ENCODE measurements at regions not wholly inside any gene's neighbourhood (a gene's known extent, or its start where the extent isn't known, plus 50 kb on each side); places are given as distances from the start of the nearest gene placed in this dataset.

DNA sequence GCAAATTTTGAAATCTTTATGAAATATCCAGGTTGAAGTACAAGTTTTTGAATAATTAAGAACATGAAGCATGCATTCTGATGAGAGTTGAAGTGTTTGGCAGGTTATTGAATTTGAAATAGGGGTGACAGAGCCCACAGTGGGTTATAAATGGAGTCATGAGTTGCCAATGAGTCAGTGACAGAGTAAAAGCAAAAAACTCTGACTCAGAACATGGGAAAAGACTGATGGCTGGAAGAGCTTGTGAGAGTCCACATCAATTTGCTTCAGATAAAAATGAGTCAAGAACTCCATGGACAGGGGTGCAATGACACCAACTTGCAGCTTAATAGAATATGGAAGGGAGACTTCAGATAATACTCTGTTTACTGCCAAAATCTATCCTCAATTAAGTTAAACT, 105.3 kb downstream of the SLC6A15 start:
- DNase-seq (ENCODE audit: low read depth in 2 of 2) = no peak

DNA sequence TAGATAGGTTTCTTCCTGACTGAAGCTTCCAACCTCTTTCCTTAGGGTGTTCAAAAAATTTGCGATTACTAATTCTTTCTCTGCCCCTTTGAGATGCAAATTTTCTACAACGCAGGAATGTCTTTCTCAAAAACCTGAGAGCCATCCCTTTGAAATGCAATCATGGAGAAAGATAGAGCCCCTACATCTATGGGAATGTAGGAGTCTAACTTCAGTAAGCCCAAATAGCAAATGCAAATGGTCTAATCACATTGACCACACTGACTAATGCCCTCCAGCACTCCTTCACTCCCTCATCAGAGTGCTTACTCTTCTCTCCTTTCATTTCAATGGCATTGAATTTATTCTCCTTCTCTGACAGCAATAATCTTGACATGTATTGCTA, 107.1 kb downstream of the SLC6A15 start:
- no peak for DNase-seq (ENCODE audit: low read depth in 2 of 2)

DNA sequence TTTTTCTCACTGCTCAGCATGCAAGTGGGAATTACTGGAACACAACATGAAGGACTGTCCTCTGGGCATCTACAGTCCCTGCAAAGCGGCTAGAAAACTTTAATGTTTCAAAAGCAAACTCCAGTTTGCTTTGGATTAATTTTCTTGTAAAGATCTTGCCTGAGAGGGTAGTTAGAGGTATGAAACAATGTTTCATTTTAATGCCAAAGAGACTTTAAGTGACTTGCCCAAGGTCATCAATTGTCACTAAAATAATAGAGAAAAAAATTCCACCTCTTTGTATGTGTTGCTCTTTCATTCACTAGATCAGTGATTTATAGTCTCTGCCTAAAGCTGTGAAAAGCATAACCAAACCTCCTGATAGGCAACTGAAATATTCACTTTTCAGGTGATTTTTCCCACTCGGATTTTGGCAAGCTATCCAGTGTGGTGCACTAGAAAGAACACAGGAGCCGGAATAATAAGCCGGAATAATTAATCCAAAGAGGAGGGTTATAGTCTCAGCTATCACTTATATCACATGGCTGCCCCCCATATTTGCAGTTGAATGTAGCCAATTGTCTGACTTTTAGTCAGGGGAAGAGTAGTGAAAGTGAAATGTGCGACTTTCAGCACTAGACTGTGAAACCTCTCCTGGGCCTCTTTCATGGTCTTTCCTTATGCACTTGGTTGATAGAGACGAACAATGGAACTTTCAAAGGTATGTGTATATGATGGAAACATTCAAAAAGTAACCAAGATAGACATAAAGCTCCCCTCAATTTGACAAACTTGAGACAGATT, 107.7 kb downstream of the SLC6A15 start:
- no peak for DNase-seq (ENCODE audit: low read depth in 2 of 2)

DNA sequence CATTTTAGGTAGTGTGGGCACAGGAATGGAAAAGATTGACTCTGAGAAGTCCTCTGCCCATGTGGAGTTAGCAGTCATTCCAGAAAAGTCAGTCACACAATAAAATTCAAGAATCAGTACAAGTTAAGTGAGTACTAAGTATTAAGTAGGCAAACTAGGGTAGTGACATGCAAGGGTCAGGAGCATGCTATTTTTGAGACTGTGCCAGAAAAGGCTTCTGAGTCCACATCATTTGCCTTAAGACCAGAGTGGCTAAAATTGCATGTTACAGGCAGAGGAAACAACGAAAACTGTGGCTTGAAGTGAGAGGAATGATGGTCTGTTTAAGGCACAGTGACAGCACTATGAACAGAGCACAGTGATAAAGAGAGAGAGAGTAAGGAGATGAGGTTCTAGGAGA, 108.9 kb downstream of the SLC6A15 start:
- no peak for DNase-seq (ENCODE audit: low read depth in 2 of 2)

DNA sequence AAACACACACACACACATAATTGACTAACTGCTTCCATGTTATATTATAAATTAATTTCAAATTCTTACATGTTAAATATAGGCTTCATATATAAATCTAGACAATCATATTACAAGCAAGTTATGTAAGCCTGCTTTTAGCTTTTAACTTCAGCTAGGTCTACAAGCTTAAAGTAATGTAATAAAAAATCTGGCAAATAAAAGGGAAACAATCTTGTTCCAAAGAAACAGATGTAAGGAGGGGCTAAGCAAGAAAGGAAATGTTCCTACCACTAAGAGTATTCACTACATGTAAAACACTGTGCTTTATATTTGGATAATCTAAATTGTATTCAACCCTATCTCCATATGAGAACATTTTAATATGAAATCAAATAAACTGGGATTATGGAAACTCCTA, 110.4 kb downstream of the SLC6A15 start:
- no peak for DNase-seq (ENCODE audit: low read depth in 2 of 2)

DNA sequence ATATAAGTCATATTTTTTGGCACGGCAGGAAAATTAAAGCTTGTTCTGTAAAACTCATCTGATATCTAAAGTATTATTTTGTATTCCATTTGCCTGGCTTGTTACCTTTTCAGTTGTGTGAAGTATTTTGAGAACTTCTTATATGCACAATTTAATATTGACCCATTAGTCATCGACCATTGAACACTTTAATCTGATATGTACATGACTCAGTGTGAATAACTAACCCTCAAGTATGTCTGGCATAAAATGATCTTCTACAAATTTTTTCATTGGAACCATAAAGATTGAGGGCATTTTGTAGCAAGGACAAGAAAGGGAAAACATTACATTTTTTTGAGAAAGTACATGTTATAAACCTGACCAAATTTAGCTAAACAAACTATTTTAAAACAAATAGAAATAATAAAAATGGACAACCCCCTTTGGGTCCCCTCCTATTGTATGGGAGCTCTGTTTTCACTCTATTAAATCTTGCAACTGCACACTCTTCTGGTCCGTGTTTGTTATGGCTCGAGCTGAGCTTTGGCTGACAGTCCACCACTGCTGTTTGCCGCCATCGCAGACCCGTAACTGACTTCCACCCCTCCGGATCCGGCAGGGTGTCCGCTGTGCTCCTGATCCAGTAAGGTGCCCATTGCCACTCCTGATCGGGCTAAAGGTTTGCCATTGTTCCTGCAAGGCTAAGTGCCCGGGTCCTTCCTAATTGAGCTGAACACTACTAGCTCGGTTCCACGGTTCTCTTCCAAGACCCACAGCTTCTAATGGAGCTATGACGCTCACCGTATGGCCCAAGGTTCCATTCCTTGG, 118.8 kb downstream of the SLC6A15 start:
- no peak for DNase-seq (ENCODE audit: low read depth in 2 of 2)

DNA sequence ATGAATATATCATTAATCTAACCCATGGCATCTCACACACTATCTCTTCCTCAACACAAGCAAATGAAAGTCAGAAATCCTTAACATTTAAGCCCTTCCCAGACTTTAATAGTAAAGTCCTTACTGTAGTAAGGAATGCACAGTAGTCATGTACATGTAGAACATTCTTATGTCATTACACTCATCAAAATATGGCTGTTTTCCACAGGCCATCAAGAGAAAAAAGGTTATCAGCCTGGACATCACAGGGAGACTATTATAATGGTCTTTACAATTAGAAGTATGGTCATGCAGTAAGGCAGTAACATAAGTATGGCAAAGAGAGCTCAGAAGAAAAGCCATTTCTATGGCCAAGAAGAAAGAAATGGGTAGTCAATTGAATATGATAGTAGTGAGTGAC, 121.2 kb downstream of the SLC6A15 start:
- no peak for DNase-seq (ENCODE audit: low read depth in 2 of 2)

DNA sequence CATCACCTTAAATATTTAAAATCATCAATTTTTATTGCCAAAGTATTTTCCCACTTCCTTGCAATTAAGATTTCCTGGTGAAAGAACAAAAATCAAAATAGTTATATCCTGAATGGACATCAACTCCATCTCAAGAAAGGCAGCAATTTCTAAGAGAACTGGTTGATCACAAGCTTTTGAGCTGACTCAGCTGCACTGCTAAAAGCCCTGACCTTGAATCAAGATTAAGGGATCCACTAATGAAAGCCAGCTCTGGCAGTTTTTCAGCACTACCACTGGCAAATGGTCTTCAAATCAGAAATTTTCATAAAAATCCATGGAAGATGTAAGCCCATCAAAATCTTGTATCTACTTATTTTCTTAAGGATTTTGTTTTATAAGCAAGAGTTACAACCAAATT, 123.4 kb downstream of the SLC6A15 start:
- no peak for DNase-seq (ENCODE audit: low read depth in 2 of 2)

DNA sequence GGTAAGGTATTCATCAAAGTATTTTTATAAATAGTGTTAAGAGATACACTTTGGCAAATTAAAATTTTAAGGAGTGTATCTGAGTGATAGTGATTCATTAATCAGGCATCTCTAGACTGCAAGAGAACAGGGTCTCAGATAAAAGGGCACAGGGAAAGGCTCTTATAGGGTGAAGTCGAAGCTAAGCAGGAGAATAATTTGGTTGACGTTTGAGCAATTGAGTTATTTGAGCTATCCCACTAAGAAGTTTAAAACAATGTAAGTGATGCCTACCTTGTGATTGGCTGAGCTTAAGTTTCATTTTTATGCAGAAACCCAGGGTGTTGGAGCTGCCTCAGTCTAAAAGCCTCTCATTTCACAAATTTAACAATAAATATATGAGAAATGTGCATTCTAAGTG, 125.3 kb downstream of the SLC6A15 start:
- DNase-seq (ENCODE audit: low read depth in 2 of 2) = no peak

DNA sequence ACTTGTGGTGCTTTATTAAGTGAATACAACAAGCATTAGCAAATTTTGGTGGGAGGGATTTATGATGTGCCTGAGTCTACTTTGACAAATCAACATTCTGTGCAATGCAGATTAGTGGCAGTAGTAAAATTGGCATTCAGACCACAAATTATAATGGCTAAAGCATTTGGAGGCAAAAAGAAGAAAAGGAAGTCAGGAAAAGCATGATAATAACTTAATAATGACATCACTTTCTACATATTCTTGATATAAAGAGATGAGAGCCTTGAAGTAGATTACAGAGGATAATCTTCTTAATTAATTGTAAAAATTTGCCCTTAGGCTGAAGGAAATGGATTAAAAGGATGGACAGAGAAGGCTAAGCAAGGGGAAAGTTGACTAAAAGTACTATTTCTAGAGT, 126.0 kb downstream of the SLC6A15 start:
- DNase-seq (ENCODE audit: low read depth in 2 of 2) = no peak

DNA sequence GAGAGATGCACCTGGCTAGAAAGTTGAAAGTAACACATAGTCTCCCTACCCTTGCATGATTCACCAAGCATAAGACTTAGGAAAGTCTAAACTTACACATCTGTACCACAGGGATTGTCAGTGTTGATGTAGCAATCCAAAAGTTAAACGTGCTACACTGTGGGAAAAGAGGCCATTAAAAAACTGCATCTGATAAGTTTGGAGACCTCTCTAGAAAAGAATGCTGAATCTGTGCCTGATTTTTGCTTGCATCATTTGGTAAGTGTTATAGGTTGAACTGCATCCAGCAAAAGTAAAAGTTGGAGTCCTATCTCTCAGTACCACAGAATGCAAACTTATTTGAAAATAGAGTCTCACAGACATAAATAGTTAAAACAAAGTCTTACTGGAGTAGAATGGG, 126.6 kb downstream of the SLC6A15 start:
- DNase-seq (ENCODE audit: low read depth in 2 of 2) = no peak

DNA sequence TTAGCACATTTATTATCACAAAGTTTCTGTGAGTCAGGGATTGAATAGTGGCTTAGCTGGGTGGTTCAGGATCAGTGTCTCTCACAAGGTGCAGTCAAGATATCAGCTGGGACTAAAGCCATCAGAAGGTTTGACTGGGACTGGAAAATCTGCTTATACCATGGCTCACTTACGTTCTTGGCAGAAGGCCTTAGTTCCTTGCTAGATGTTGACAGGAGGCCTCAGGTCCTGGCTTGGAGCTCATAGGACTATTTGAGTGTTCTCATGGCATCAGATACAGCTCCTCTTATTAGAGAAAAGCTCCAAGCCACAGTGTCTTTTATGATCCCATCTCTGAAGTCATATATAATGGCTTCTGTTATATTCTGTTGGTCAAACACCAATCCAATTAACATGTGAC, 127.3 kb downstream of the SLC6A15 start:
- no peak for DNase-seq (ENCODE audit: low read depth in 2 of 2)

DNA sequence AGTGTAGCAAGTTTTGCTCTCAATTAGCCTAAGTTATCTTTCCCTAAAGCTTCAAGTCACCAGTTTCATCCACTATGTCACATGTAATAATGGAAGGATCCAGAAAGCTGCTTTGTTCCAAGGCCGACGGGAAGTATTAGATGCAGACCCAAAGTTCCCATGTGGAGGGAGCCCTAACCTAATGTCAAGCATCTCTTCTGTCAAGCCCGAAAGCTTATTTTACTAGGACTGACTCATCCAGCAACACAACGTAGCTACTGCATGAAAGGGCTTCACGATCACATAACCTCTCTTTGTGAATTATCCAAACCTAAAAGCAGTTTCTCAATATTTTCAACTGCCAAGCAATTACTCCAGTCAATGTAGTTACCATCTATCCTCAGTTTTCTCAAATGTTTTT, 133.4 kb downstream of the SLC6A15 start:
- no peak for DNase-seq (ENCODE audit: low read depth in 2 of 2)

DNA sequence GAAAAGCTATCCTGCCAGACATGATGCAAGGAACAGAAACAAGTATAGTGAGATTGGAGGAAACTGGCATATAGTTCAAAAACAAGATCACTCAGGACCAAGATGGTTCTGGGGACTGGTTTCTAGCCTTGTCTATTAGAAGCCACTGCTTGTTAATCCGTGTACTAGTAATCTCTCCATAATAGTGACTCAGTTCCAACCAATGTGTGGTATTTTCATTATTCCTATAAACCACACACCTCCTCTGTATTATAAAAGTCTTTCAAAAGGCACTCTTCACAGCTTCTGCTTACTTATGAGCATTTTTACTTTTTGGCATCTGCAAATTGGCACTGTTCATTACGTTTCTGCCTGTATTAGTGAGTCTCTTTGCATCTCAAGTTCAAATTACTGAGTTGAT, 140.3 kb downstream of the SLC6A15 start:
- no peak for DNase-seq (ENCODE audit: low read depth in 2 of 2)

DNA sequence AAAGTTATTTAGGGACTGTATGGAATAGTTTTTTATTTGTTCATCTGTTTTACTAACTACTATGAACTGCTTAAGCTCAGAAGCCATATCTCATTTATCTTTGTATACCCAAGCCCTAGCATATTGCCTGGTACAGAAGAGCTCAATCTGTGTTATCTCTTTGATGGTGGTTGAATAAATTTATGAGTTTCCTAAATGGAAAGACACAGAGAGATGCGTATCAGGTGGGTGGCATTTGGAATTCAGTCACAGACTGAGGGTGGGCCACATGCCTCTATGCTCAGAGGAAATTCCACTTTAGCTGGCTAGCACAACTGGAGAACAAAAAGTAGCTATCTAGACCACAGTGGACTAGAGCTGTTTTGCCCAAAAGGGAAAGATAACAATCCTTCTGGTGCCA, 145.5 kb downstream of the SLC6A15 start:
- no peak for DNase-seq (ENCODE audit: low read depth in 2 of 2)

DNA sequence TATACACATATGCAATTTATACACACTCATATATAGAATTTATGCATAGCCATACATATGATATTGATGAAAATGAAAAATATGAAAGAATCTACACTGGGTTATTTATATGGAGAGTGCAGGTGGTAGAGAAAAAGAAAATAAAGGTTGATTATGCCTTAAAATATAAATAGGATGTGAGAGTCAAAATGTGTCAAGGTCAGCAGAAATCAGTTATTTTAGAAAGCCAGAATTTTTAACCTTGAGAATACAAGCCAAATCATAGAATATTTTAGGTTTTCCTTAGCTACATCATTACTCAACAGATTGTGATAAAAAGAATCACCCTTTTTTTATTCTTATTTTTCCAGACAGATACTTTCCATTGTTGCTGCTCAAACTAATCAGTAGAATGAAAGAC, 146.2 kb downstream of the SLC6A15 start:
- no peak for DNase-seq (ENCODE audit: low read depth in 2 of 2)

DNA sequence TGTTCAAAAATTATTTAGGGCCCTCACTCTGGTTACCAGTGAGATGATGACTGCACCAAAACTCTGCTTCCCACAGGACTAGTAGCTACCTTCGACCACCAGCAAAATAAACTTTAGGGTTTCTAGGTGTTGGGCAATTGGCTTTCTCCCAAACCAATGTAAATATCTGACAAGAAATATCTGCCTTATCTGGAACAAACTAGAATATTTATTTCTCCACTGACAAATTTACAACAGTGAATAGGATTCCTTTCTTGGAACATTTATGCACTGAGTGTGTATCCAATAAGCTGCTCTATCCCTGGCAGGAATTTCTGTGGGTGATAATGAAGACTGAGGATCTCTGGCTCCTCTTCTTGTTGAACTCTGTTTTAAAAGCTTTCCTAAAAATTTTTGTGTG, 148.6 kb downstream of the SLC6A15 start:
- no peak for DNase-seq (ENCODE audit: low read depth in 2 of 2)

DNA sequence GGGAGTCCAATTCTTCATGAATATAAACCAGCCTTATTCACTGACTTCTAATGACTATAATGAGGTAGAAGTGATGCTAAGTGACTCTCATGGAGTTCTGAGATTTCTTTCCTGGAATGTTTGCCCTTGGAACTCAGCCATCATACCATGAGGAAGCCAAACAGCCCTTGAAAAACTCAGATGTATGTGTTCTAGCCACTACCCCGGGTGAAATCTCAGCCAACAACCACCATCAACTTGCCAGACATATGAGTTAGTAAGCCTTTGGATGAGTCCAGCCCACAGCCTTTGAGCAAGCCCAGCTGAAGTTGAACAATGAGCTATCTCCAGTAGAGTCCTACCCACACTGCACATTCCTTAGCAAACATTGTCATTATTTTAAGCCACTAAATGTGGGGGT, 149.5 kb downstream of the SLC6A15 start:
- no peak for DNase-seq (ENCODE audit: low read depth in 2 of 2)

DNA sequence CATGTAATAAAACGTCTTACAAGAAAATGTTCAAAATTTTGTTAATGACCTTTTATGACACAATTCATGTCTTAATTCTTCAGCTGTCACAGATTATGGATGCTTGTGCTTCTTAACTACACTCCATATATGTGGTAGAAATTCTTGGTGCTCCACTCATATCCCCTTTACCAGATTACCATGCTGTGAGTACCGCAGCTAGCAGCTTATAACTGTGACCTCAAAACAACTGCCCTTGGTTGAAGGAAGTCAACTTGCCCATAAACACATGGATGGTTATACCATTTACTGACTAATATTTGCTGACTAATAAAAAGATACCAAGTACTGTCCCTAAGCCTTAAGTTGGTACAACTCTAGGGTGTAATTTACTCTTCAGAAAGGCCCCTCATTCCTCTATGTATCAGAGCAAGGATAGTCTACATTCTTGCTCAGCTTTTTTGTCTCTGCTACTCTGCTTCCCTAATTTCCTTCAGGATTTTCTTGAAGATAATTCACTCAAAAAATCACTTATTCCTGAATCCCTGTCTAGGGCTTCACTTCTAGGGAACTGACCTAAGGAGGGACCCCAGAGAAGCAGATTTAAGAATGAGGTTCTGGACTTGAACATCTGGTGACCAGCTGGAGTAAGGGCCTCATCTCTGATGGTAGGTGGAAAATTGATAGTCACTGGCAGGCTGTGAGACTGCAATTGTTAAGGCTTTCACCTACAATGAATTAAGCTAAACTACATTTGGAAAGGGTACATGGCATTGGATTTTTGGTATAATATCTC, 152.3 kb downstream of the SLC6A15 start:
- DNase-seq (ENCODE audit: low read depth in 2 of 2) = no peak

DNA sequence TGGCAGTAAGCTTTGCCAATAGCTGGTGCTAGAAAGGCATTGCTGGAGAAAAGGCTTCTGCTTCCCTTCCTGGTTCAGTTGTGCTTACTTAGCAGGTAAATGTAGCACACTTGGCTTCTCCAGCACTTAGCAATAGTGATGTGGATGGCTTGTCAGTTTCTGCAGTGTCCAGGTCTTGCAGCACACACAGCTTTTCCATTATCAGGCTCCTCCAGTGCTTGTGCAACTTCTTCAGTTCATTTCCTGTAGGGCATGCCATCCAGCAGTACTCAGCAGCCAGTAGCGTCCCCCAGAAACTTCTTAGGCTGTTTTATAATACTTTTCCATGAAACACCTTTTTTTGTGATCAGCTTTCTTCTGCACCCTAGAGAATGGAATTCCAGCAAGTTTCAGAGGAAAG, 154.6 kb downstream of the SLC6A15 start:
- no peak for DNase-seq (ENCODE audit: low read depth in 2 of 2)

DNA sequence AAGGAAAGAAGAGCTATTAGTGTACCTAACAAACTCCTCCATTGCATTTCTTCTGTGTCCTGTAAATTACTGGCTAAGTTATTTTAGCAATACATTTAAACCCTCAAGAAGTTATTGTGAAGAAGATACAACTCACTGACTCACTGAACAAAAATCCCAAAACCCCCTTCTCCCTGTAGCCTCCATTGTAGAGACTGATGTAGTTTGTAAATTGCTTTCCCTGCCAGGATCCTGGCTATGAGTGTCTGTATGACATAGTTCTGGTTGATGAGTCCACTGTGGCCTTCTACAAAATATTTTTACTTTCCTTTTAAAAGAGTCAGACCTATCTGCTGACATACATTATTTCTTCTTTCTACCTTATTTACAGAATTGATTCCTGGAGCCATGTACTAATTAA, 155.6 kb downstream of the SLC6A15 start:
- DNase-seq (ENCODE audit: low read depth in 2 of 2) = no peak

DNA sequence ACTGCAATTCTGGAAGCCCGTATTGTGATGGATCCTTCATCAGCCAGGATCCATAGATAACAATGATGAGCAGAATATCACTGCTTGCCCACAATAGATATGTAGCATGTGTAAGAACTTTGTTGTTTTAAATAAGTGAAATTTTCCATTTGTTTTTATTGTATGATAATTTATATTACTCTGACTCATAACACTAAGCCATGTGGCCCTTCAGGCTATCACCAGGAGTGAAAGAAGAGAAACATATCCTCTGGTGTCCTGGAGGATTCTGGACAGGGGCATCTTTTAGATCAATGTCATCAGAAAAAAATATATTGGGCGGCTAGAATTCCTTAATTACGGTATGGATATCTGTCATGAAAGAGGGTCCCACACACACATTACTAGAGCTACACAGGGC, 167.5 kb downstream of the SLC6A15 start:
- no peak for DNase-seq (ENCODE audit: low read depth in 2 of 2)

DNA sequence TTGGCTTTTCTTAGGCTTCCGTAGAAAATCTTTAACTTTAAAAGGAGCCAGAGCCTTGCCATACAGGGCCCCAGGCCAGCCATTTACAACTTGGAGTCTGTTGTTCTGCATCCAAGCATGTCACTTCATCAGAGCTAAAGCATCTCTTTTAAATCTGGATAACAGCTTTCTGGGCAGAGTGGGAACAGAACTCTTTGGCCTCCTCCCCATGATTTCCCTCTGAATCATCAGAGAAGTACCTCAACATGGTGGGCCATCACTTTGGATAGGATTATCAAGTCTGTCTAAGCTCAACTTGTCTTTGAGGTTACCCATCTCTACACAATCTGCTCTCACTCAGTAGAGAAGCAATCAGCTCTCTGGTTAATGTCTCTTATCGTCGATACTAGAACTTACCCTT, 170.9 kb downstream of the SLC6A15 start:
- no peak for DNase-seq (ENCODE audit: low read depth in 2 of 2)

Data from dermis microvascular lymphatic vessel endothelial cell (primary cell).